Smooth muscle cell of the brain vasculature (primary cell): ENCODE measurements at regions not wholly inside any gene's neighbourhood (a gene's known extent, or its start where the extent isn't known, plus 50 kb on each side); places are given as distances from the start of the nearest gene placed in this dataset.

ENCODE experiments used
- DNase-seq: peaks from one replicate; pipeline ENCODE4 v3.0.0-alpha.2; 2012; ENCODE audit warnings: low read depth, low spot score

GRCh38 chr5:54719384-54720283, 202.1 kb downstream of the SNX18 start:
- DNase-seq, result peak; percentile 77

GRCh38 chr5:54718656-54719055, 201.1 kb downstream of the SNX18 start:
- DNase-seq, result no peak

- no peak for DNase-seq
These were observed 200.3 kb downstream of the SNX18 start for GRCh38 chr5:54717870-54718269.

- DNase-seq, result no peak
These were observed 199.9 kb downstream of the SNX18 start for GRCh38 chr5:54717459-54717858.

GRCh38 chr5:54713923-54714581, 196.5 kb downstream of the SNX18 start:
- no peak for DNase-seq

- no peak for DNase-seq
These were observed 191.5 kb downstream of the SNX18 start for GRCh38 chr5:54709096-54709495.

- DNase-seq, result no peak
These were observed 190.3 kb downstream of the SNX18 start for GRCh38 chr5:54707841-54708240.

GRCh38 chr5:54705994-54706653, 188.6 kb downstream of the SNX18 start:
- no peak for DNase-seq

GRCh38 chr5:54704825-54705224, 187.3 kb downstream of the SNX18 start:
- DNase-seq, result no peak

- DNase-seq, result no peak
These were observed 186.8 kb downstream of the SNX18 start for GRCh38 chr5:54704333-54704732.

GRCh38 chr5:54703565-54704255, 186.2 kb downstream of the SNX18 start:
- no peak for DNase-seq

GRCh38 chr5:54703133-54703532, 185.6 kb downstream of the SNX18 start:
- peak; percentile 73 for DNase-seq

GRCh38 chr5:54702470-54702869, 184.9 kb downstream of the SNX18 start:
- no peak for DNase-seq

GRCh38 chr5:54700986-54701578, 183.5 kb downstream of the SNX18 start:
- no peak for DNase-seq

GRCh38 chr5:54696931-54697330, 179.4 kb downstream of the SNX18 start:
- no peak for DNase-seq

- DNase-seq, result no peak
These were observed 178.8 kb downstream of the SNX18 start for GRCh38 chr5:54696346-54696745.

GRCh38 chr5:54695198-54695966, 177.8 kb downstream of the SNX18 start:
- DNase-seq, result no peak

GRCh38 chr5:54693936-54694657, 176.5 kb downstream of the SNX18 start:
- no peak for DNase-seq

GRCh38 chr5:54692631-54693030, 175.1 kb downstream of the SNX18 start:
- DNase-seq, result no peak

- DNase-seq, result no peak
These were observed 174.1 kb downstream of the SNX18 start for GRCh38 chr5:54691656-54692055.
